ENCODE measurements at regions not wholly inside any gene's neighbourhood (a gene's known extent, or its start where the extent isn't known, plus 50 kb on each side); places are given as distances from the start of the nearest gene placed in this dataset.

- no peaks in the 10 kb centered on the region for H3K36me3 ChIP-seq (ENCODE audit: control insufficient read depth, insufficient read depth, low read length)
- no peak overlapping the region for H3K9ac ChIP-seq
- H3K4me1 ChIP-seq: no peaks in the 10 kb centered on the region
- H3K4me3 ChIP-seq (ENCODE audit: low read depth, low read length): no peak overlapping the region
- H2AFZ ChIP-seq: no peak overlapping the region
- H3K9me3 ChIP-seq (ENCODE audit: control insufficient read depth, low read length): no peaks in the 10 kb centered on the region
- H3K27ac ChIP-seq: no peak overlapping the region
- no peak overlapping the region for H3K4me2 ChIP-seq (ENCODE audit: low read length)
- no peaks in the 10 kb centered on the region for H3K27me3 ChIP-seq (ENCODE audit: control insufficient read depth, insufficient read depth, low read length)
- H3K79me2 ChIP-seq: no peaks in the 10 kb centered on the region
- TF ChIP-seq CTCF (IDR thresholded peaks at IDR 0.05): no peak
These were observed 557.9 kb upstream of the ANO5 start for GRCh38 chr11:21634956-21635355.

GRCh38 chr11:21635394-21636145 lies 557.3 kb upstream of the ANO5 start:
- TF ChIP-seq CTCF (IDR thresholded peaks at IDR 0.05): no peak
- H2AFZ ChIP-seq: no peak overlapping the region
- H3K4me2 ChIP-seq (ENCODE audit: low read length): no peak overlapping the region

GRCh38 chr11:21636561-21636960 lies 556.3 kb upstream of the ANO5 start:
- no peak overlapping the region for H3K4me3 ChIP-seq (ENCODE audit: low read depth, low read length)
- no peak overlapping the region for H3K9ac ChIP-seq
- H3K9me3 ChIP-seq (ENCODE audit: control insufficient read depth, low read length): no peaks in the 10 kb centered on the region
- no peaks in the 10 kb centered on the region for H3K4me1 ChIP-seq
- H3K36me3 ChIP-seq (ENCODE audit: control insufficient read depth, insufficient read depth, low read length): no peaks in the 10 kb centered on the region
- H2AFZ ChIP-seq: no peak overlapping the region
- H3K27me3 ChIP-seq (ENCODE audit: control insufficient read depth, insufficient read depth, low read length): no peaks in the 10 kb centered on the region
- no peak overlapping the region for H3K4me2 ChIP-seq (ENCODE audit: low read length)
- no peak for TF ChIP-seq CTCF (IDR thresholded peaks at IDR 0.05)
- H3K79me2 ChIP-seq: no peaks in the 10 kb centered on the region
- H3K27ac ChIP-seq: no peak overlapping the region

More at GRCh38 chr11:21635394-21636145, 557.3 kb upstream of the ANO5 start:
- no peaks in the 10 kb centered on the region for H3K27me3 ChIP-seq (ENCODE audit: control insufficient read depth, insufficient read depth, low read length)
- H3K79me2 ChIP-seq: no peaks in the 10 kb centered on the region
- H3K9ac ChIP-seq: no peak overlapping the region
- no peaks in the 10 kb centered on the region for H3K36me3 ChIP-seq (ENCODE audit: control insufficient read depth, insufficient read depth, low read length)
- no peaks in the 10 kb centered on the region for H3K4me1 ChIP-seq
- H3K9me3 ChIP-seq (ENCODE audit: control insufficient read depth, low read length): no peaks in the 10 kb centered on the region
- H3K27ac ChIP-seq: no peak overlapping the region
- no peak overlapping the region for H3K4me3 ChIP-seq (ENCODE audit: low read depth, low read length)

- no peaks in the 10 kb centered on the region for H3K79me2 ChIP-seq
- H2AFZ ChIP-seq: no peak overlapping the region
- H3K27ac ChIP-seq: no peak overlapping the region
- no peaks in the 10 kb centered on the region for H3K4me1 ChIP-seq
- no peaks in the 10 kb centered on the region for H3K36me3 ChIP-seq (ENCODE audit: control insufficient read depth, insufficient read depth, low read length)
- H3K27me3 ChIP-seq (ENCODE audit: control insufficient read depth, insufficient read depth, low read length): no peaks in the 10 kb centered on the region
- no peak overlapping the region for H3K4me3 ChIP-seq (ENCODE audit: low read depth, low read length)
- no peak for TF ChIP-seq CTCF (IDR thresholded peaks at IDR 0.05)
- H3K4me2 ChIP-seq (ENCODE audit: low read length): no peak overlapping the region
- H3K9me3 ChIP-seq (ENCODE audit: control insufficient read depth, low read length): no peaks in the 10 kb centered on the region
- H3K9ac ChIP-seq: no peak overlapping the region
These were observed 552.4 kb upstream of the ANO5 start for GRCh38 chr11:21640491-21640890.

- Histone ChIP-seq H3K36me3 (ENCODE audit: control insufficient read depth, insufficient read depth, low read length) (no peaks in the 10 kb centered on the region), H3K27ac (no peak overlapping the region), H3K27me3 (ENCODE audit: control insufficient read depth, insufficient read depth, low read length) (no peaks in the 10 kb centered on the region), H3K79me2 (no peaks in the 10 kb centered on the region), H3K4me1 (no peaks in the 10 kb centered on the region), H3K9me3 (ENCODE audit: control insufficient read depth, low read length) (no peaks in the 10 kb centered on the region), H3K9ac (no peak overlapping the region), H3K4me2 (ENCODE audit: low read length) (no peak overlapping the region), H2AFZ (no peak overlapping the region), H3K4me3 (ENCODE audit: low read depth, low read length) (no peak overlapping the region)
- no peak for TF ChIP-seq CTCF (IDR thresholded peaks at IDR 0.05)
These were observed 551.0 kb upstream of the ANO5 start for GRCh38 chr11:21641869-21642268.
